GM23338 (cell line): ENCODE measurements at regions not wholly inside any gene's neighbourhood (a gene's known extent, or its start where the extent isn't known, plus 50 kb on each side); places are given as distances from the start of the nearest gene placed in this dataset.

Source experiments
- ATAC-seq: fragments of 200-7000 bp; cut with Tn5 transposase; 3 replicates; pipeline ENCODE4 v1.9.1; 2020
- DNase-seq: peaks from one replicate; pipeline ENCODE4 v3.0.0-alpha.2; 2015; ENCODE audit warnings: low spot score
- H2AFZ ChIP-seq: fragments of 200-600 bp; sonication (generic); 2 replicates; pipeline ENCODE4 v1.8.0; 2016; ENCODE audit warnings: antibody characterized with exemption, mild to moderate bottlenecking, moderate library complexity
- H3F3A ChIP-seq: fragments of 200-600 bp; sonication (generic); replicated peaks from 2 replicates; pipeline ENCODE4 v1.8.0; 2017; ENCODE audit warnings: antibody characterized with exemption, mixed run types, low read depth
- H3K27ac ChIP-seq: fragments of 200-600 bp; sonication (generic); 2 replicates; pipeline ENCODE4 v1.6.1; 2016; ENCODE audit warnings: low read depth
- H3K27me3 ChIP-seq: fragments of 200-600 bp; sonication (generic); 2 replicates; pipeline ENCODE4 v1.8.0; 2016; ENCODE audit warnings: mild to moderate bottlenecking, mixed run types, moderate library complexity; ENCODE audit not compliant: insufficient read depth
- H3K36me3 ChIP-seq: fragments of 200-600 bp; sonication (generic); 2 replicates; pipeline ENCODE4 v1.8.0; 2016; ENCODE audit warnings: mild to moderate bottlenecking; ENCODE audit not compliant: insufficient read depth
- H3K4me1 ChIP-seq: fragments of 200-600 bp; sonication (generic); 2 replicates; pipeline ENCODE4 v1.8.0; 2016; ENCODE audit warnings: mild to moderate bottlenecking, moderate library complexity; ENCODE audit not compliant: insufficient read depth
- H3K4me2 ChIP-seq: fragments of 200-600 bp; sonication (generic); 2 replicates; pipeline ENCODE4 v1.7.1; 2017; ENCODE audit warnings: mixed run types
- H3K4me3 ChIP-seq: fragments of 200-600 bp; sonication (generic); 2 replicates; pipeline ENCODE4 v1.6.1; 2016; ENCODE audit warnings: mixed run types
- H3K79me2 ChIP-seq: fragments of 200-600 bp; sonication (generic); replicated peaks from 2 replicates; pipeline ENCODE4 v1.8.0; 2017; ENCODE audit warnings: mild to moderate bottlenecking; ENCODE audit not compliant: insufficient read depth
- H3K9me2 ChIP-seq: fragments of 200-600 bp; sonication (generic); 2 replicates; pipeline ENCODE4 v1.8.0; 2017; ENCODE audit not compliant: insufficient read depth
- H4K20me1 ChIP-seq: fragments of 200-600 bp; sonication (generic); replicated peaks from 2 replicates; pipeline ENCODE4 v1.8.0; 2017; ENCODE audit warnings: mild to moderate bottlenecking; ENCODE audit not compliant: insufficient read depth
- H3K27ac Mint-ChIP-seq: 2 replicates; pipeline ENCODE4 v1.8.0; 2020; ENCODE audit warnings: inconsistent platforms, mild to moderate bottlenecking, moderate library complexity, mixed read lengths
- H3K27me3 Mint-ChIP-seq: 3 replicates; pipeline ENCODE4 v1.8.0; 2022; ENCODE audit warnings: low read depth, mild to moderate bottlenecking, moderate library complexity, mixed read lengths, inconsistent platforms; ENCODE audit not compliant: insufficient read depth, poor library complexity
- H3K36me3 Mint-ChIP-seq: 3 replicates; pipeline ENCODE4 v1.8.0; 2021; ENCODE audit warnings: low read depth, mild to moderate bottlenecking, inconsistent platforms, moderate library complexity, mixed read lengths
- H3K4me1 Mint-ChIP-seq: 3 replicates; pipeline ENCODE4 v1.8.0; 2020; ENCODE audit warnings: mild to moderate bottlenecking, inconsistent platforms, mixed read lengths
- H3K4me3 Mint-ChIP-seq: 3 replicates; pipeline ENCODE4 v1.8.0; 2021; ENCODE audit warnings: moderate library complexity, mild to moderate bottlenecking, inconsistent platforms, mixed read lengths
- H3K9me3 Mint-ChIP-seq: 3 replicates; pipeline ENCODE4 v1.8.0; 2020; ENCODE audit warnings: moderate library complexity, mild to moderate bottlenecking, inconsistent platforms, mixed read lengths
- CREB1 ChIP-seq: fragments of 250-450 bp; sonication (Bioruptor Pico); IDR thresholded peaks from 2 replicates; pipeline ENCODE4 v1.5.0; 2020; ENCODE audit warnings: low read depth, mild to moderate bottlenecking, moderate library complexity
- CTCF ChIP-seq, 2 experiments: fragments of 200-600 bp in 1 of 2; sonication (generic) in 1 of 2; conservative IDR thresholded peaks; 2 replicates each; pipeline versions ENCODE4 v1.5.1 to v1.6.1; 2016 to 2017; ENCODE audit warnings: antibody characterized with exemption in 2 of 2, low read depth in 2 of 2, mild to moderate bottlenecking in 2 of 2, moderate library complexity in 1 of 2
- ETS1 ChIP-seq: IDR thresholded peaks from 2 replicates; pipeline ENCODE4 v1.6.1; 2016; ENCODE audit warnings: antibody characterized with exemption
- EZH2 ChIP-seq: fragments of 200-600 bp; sonication (generic); IDR thresholded peaks from one replicate; pipeline ENCODE4 v1.8.0; 2017; ENCODE audit warnings: antibody characterized with exemption, mild to moderate bottlenecking, low read depth; ENCODE audit not compliant: unreplicated experiment
- EZH2phosphoT487 ChIP-seq: fragments of 200-600 bp; sonication (generic); IDR thresholded peaks from one replicate; pipeline ENCODE4 v1.8.1; 2018; ENCODE audit warnings: antibody characterized with exemption; ENCODE audit not compliant: unreplicated experiment
- JUNB ChIP-seq: IDR thresholded peaks from one replicate; pipeline ENCODE4 v1.6.1; 2016; ENCODE audit warnings: antibody characterized with exemption; ENCODE audit not compliant: unreplicated experiment
- NANOG ChIP-seq: IDR thresholded peaks from 2 replicates; pipeline ENCODE4 v1.6.1; 2016; ENCODE audit warnings: antibody characterized with exemption, borderline replicate concordance
- POLR2AphosphoS5 ChIP-seq: IDR thresholded peaks from 2 replicates; pipeline ENCODE4 v1.6.1; 2016; ENCODE audit warnings: antibody characterized with exemption, low read depth
- REST ChIP-seq: IDR thresholded peaks from one replicate; pipeline ENCODE4 v1.6.1; 2018; ENCODE audit warnings: antibody characterized with exemption; ENCODE audit not compliant: unreplicated experiment
- STAT1 ChIP-seq: IDR thresholded peaks from one replicate; pipeline ENCODE4 v1.6.1; 2016; ENCODE audit warnings: antibody characterized with exemption; ENCODE audit not compliant: unreplicated experiment
- ZNF114 ChIP-seq: fragments of 250-450 bp; sonication (Bioruptor Pico); IDR thresholded peaks from 2 replicates; pipeline ENCODE4 v1.5.0; 2020; ENCODE audit warnings: mild to moderate bottlenecking, moderate library complexity
- ZNF331 ChIP-seq: fragments of 250-450 bp; sonication (Bioruptor Pico); IDR thresholded peaks from 2 replicates; pipeline ENCODE4 v1.5.0; 2020; ENCODE audit warnings: low read depth, mild to moderate bottlenecking, moderate library complexity
- ZNF462 ChIP-seq: fragments of 250-450 bp; sonication (Bioruptor Pico); IDR thresholded peaks from 2 replicates; pipeline ENCODE4 v1.5.0; 2020; ENCODE audit warnings: mild to moderate bottlenecking, moderate library complexity

GRCh38 chr1:168438626-168439025 is 105.2 kb downstream of the XCL2 start:
- Mint-ChIP-seq H3K9me3 (no peaks in the 10 kb centered on the region), H3K4me3 (no peak overlapping the region), H3K4me1 (peaks cover 8% of the 10 kb centered on the region; the same call in 1 of the 3 replicates), H3K27ac (no peak overlapping the region), H3K36me3 (no peaks in the 10 kb centered on the region; the same call in 2 of the 3 replicates), H3K27me3 (peaks cover 6% of the 10 kb centered on the region)
- no peaks in the 10 kb centered on the region for H3K79me2 ChIP-seq
- DNase-seq (no peak), ATAC-seq (no peak)
- TF ChIP-seq CREB1 (CRISPR knock-in tag) (no peak), EZH2 (no peak), JUNB (no peak), POLR2AphosphoS5 (no peak), CTCF (conservative IDR thresholded peaks at IDR 0.05; ENCODE audit: low read depth in 2 of 2) (no peak), STAT1 (no peak), ETS1 (no peak), ZNF114 (no peak), ZNF331 (no peak), REST (no peak), NANOG (no peak), EZH2phosphoT487 (no peak), ZNF462 (CRISPR knock-in tag) (no peak)
- no peaks in the 10 kb centered on the region for H3K27me3 ChIP-seq
- H2AFZ ChIP-seq, result no peak overlapping the region
- H3K4me1 ChIP-seq, result no peaks in the 10 kb centered on the region
- no peaks in the 10 kb centered on the region for H3F3A ChIP-seq
- no peaks in the 10 kb centered on the region for H4K20me1 ChIP-seq
- H3K4me3 ChIP-seq, result no peak overlapping the region
- no peak overlapping the region for H3K27ac ChIP-seq
- H3K36me3 ChIP-seq, result no peaks in the 10 kb centered on the region
- H3K4me2 ChIP-seq, result no peak overlapping the region
- no peaks in the 10 kb centered on the region for H3K9me2 ChIP-seq
